GM23248 (cell line): ENCODE measurements at regions not wholly inside any gene's neighbourhood (a gene's known extent, or its start where the extent isn't known, plus 50 kb on each side); places are given as distances from the start of the nearest gene placed in this dataset.

Experiments
- EZH2 ChIP-seq: fragments of 200-600 bp; sonication (generic); IDR thresholded peaks from 2 replicates; pipeline ENCODE4 v1.6.1; 2018; ENCODE audit warnings: antibody characterized with exemption, mild to moderate bottlenecking; ENCODE audit not compliant: insufficient read depth, poor library complexity, severe bottlenecking
- EZH2phosphoT487 ChIP-seq: fragments of 200-600 bp; sonication (generic); IDR thresholded peaks from 2 replicates; pipeline ENCODE4 v1.6.1; 2018; ENCODE audit warnings: antibody characterized with exemption, moderate library complexity, mild to moderate bottlenecking, low read depth; ENCODE audit not compliant: insufficient read depth

DNA sequence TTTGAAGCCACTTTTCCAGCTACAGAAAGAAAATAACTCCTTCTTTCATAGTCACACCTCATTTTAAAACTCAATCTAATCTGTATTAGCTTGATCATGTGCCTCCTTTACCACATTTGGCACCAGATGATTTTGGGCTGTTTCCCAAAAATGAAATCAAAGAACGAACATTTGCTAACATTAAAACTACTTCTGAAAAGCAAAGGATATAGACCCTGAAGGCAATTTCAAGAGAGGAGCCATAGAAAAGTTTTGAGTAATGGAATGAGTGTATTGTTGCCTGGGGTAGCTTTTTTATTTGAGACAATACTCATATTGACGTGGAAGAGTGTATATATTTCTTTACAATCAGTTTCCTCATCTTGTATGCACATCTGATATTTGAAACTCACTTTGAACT, 152.8 kb upstream of the TBL1XR1 start:
- TF ChIP-seq EZH2 = no peak
- TF ChIP-seq EZH2phosphoT487 = no peak
